ENCODE measurements at regions not wholly inside any gene's neighbourhood (a gene's known extent, or its start where the extent isn't known, plus 50 kb on each side); places are given as distances from the start of the nearest gene placed in this dataset.
A peak's percentile ranks its signal among the peaks of the same experiment; 100 is the strongest.
"Not testable (repeated sequence)": the region's sequence is repeated elsewhere in the genome, so short reads cannot be mapped to it uniquely, and the experiment has no call there.

GRCh38 chr18:32867330-32867729 is 94.5 kb upstream of the KLHL14 start:
- H3K9me2 ChIP-seq (replicated peaks; ENCODE audit: control insufficient read depth, low read length): no peaks in the 10 kb centered on the region
- H3K9me3 ChIP-seq (ENCODE audit: control insufficient read depth, insufficient read depth, low read length): no peaks in the 10 kb centered on the region
- H3K27me3 ChIP-seq (ENCODE audit: control insufficient read depth, low read length): no peaks in the 10 kb centered on the region
- H3K4me3 ChIP-seq (ENCODE audit: low read length): peak overlapping the region; percentile 72
- peak overlapping the region; percentile 51 for H3K27ac ChIP-seq (ENCODE audit: low read depth, low read length)
- no peaks in the 10 kb centered on the region for H4K20me1 ChIP-seq (ENCODE audit: control insufficient read depth, insufficient read depth, low read depth, low read length)
- TF ChIP-seq CTCF (IDR thresholded peaks at IDR 0.05; ENCODE audit: low read depth, low read length, poor library complexity, severe bottlenecking): no peak
- no peak for TF ChIP-seq EZH2phosphoT487 (IDR thresholded peaks at IDR 0.05; ENCODE audit: borderline replicate concordance, low read length)
- no peaks in the 10 kb centered on the region for H3K36me3 ChIP-seq (ENCODE audit: control insufficient read depth, low read length)
- H3K4me2 ChIP-seq (ENCODE audit: low read length): peak overlapping the region; percentile 93
- no peaks in the 10 kb centered on the region for H3K79me2 ChIP-seq (ENCODE audit: control insufficient read depth, low read length)
- H3F3A ChIP-seq (ENCODE audit: control insufficient read depth, insufficient read depth): peaks cover 16% of the 10 kb centered on the region
- H3K4me1 ChIP-seq (ENCODE audit: control insufficient read depth, low read length): peaks cover 45% of the 10 kb centered on the region

GRCh38 chr18:32862031-32862430 is 89.2 kb upstream of the KLHL14 start:
- H3K9me2 ChIP-seq (replicated peaks; ENCODE audit: control insufficient read depth, low read length); H3K36me3 ChIP-seq (ENCODE audit: control insufficient read depth, low read length); H3K79me2 ChIP-seq (ENCODE audit: control insufficient read depth, low read length); H3K9me3 ChIP-seq (ENCODE audit: control insufficient read depth, insufficient read depth, low read length); H3K4me2 ChIP-seq (ENCODE audit: low read length); H3K4me3 ChIP-seq (ENCODE audit: low read length); H3K27ac ChIP-seq (ENCODE audit: low read depth, low read length); H3K4me1 ChIP-seq (ENCODE audit: control insufficient read depth, low read length); H3F3A ChIP-seq (ENCODE audit: control insufficient read depth, insufficient read depth); H4K20me1 ChIP-seq (ENCODE audit: control insufficient read depth, insufficient read depth, low read depth, low read length); H3K27me3 ChIP-seq (ENCODE audit: control insufficient read depth, low read length): not testable (repeated sequence)

- H3K36me3 ChIP-seq (ENCODE audit: control insufficient read depth, low read length): no peaks in the 10 kb centered on the region
- H3F3A ChIP-seq (ENCODE audit: control insufficient read depth, insufficient read depth): no peaks in the 10 kb centered on the region
- H3K27me3 ChIP-seq (ENCODE audit: control insufficient read depth, low read length): no peaks in the 10 kb centered on the region
- no peak overlapping the region for H3K4me3 ChIP-seq (ENCODE audit: low read length)
- H3K4me1 ChIP-seq (ENCODE audit: control insufficient read depth, low read length): no peaks in the 10 kb centered on the region
- H3K27ac ChIP-seq (ENCODE audit: low read depth, low read length): no peak overlapping the region
- H4K20me1 ChIP-seq (ENCODE audit: control insufficient read depth, insufficient read depth, low read depth, low read length): no peaks in the 10 kb centered on the region
- H3K9me3 ChIP-seq (ENCODE audit: control insufficient read depth, insufficient read depth, low read length): peaks cover 3% of the 10 kb centered on the region; the same call in 1 of the 2 replicates
- H3K9me2 ChIP-seq (replicated peaks; ENCODE audit: control insufficient read depth, low read length): no peaks in the 10 kb centered on the region
- TF ChIP-seq CTCF (IDR thresholded peaks at IDR 0.05; ENCODE audit: low read depth, low read length, poor library complexity, severe bottlenecking): no peak
- no peak for TF ChIP-seq EZH2phosphoT487 (IDR thresholded peaks at IDR 0.05; ENCODE audit: borderline replicate concordance, low read length)
- H3K4me2 ChIP-seq (ENCODE audit: low read length): no peak overlapping the region
- H3K79me2 ChIP-seq (ENCODE audit: control insufficient read depth, low read length): no peaks in the 10 kb centered on the region
Observed at GRCh38 chr18:32851936-32852335, 79.1 kb upstream of the KLHL14 start.

GRCh38 chr18:32848826-32849225 is 76.0 kb upstream of the KLHL14 start:
- no peaks in the 10 kb centered on the region for H3K36me3 ChIP-seq (ENCODE audit: control insufficient read depth, low read length)
- H3F3A ChIP-seq (ENCODE audit: control insufficient read depth, insufficient read depth): no peaks in the 10 kb centered on the region
- H3K79me2 ChIP-seq (ENCODE audit: control insufficient read depth, low read length): no peaks in the 10 kb centered on the region
- H3K4me1 ChIP-seq (ENCODE audit: control insufficient read depth, low read length): no peaks in the 10 kb centered on the region
- H3K9me2 ChIP-seq (replicated peaks; ENCODE audit: control insufficient read depth, low read length): no peaks in the 10 kb centered on the region
- H3K4me3 ChIP-seq (ENCODE audit: low read length): no peak overlapping the region
- peaks cover 3% of the 10 kb centered on the region; the same call in 1 of the 2 replicates for H3K9me3 ChIP-seq (ENCODE audit: control insufficient read depth, insufficient read depth, low read length)
- H3K27me3 ChIP-seq (ENCODE audit: control insufficient read depth, low read length): no peaks in the 10 kb centered on the region
- H3K27ac ChIP-seq (ENCODE audit: low read depth, low read length): no peak overlapping the region
- TF ChIP-seq EZH2phosphoT487 (IDR thresholded peaks at IDR 0.05; ENCODE audit: borderline replicate concordance, low read length) (no peak), CTCF (IDR thresholded peaks at IDR 0.05; ENCODE audit: low read depth, low read length, poor library complexity, severe bottlenecking) (no peak)
- no peak overlapping the region for H3K4me2 ChIP-seq (ENCODE audit: low read length)
- H4K20me1 ChIP-seq (ENCODE audit: control insufficient read depth, insufficient read depth, low read depth, low read length): no peaks in the 10 kb centered on the region

All from DOHH2 (cell line).